ENCODE measurements at regions not wholly inside any gene's neighbourhood (a gene's known extent, or its start where the extent isn't known, plus 50 kb on each side); places are given as distances from the start of the nearest gene placed in this dataset.
"Not testable (repeated sequence)": the region's sequence is repeated elsewhere in the genome, so short reads cannot be mapped to it uniquely, and the experiment has no call there.

DNA sequence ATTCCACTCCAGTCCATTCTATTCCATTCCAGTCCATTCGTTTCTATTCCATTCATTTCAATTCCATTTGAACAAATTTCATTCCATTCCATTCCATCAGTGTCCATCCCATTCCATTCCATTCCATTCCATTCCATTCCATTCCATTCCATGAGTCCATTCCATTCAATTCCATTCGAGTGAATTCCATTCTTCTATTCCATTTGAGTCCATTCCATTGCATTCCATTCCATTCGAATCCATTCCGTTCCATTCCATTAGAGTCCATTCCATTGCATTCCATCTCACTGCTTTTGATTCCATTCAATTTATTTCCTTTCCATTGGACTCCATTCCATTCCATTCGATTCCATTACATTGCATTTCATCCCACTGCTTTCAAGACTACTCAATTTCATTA is 1132.1 kb downstream of the RPIA start:
- Histone ChIP-seq H3K9me3 (peaks cover 9% of the 10 kb centered on the region), H3K27me3 (replicated peaks; ENCODE audit: control insufficient read depth, insufficient read depth, low read length) (no peaks in the 10 kb centered on the region), H3K4me3 (ENCODE audit: low read depth, low read length) (no peak overlapping the region), H3K36me3 (ENCODE audit: control insufficient read depth, insufficient read depth, low read length) (no peaks in the 10 kb centered on the region), H3K4me1 (no peaks in the 10 kb centered on the region)
- Mint-ChIP-seq H3K36me3 (ENCODE audit: insufficient read depth, unreplicated experiment) (peaks cover 2% of the 10 kb centered on the region), H3K27me3 (ENCODE audit: insufficient read depth, unreplicated experiment) (no peaks in the 10 kb centered on the region), H3K27ac (ENCODE audit: unreplicated experiment) (no peak overlapping the region), H3K4me1 (ENCODE audit: low read depth, unreplicated experiment) (no peaks in the 10 kb centered on the region), H3K9me3 (ENCODE audit: unreplicated experiment) (peaks cover 43% of the 10 kb centered on the region), H3K4me3 (ENCODE audit: unreplicated experiment) (no peak overlapping the region)
- POLR2A ChIA-PET, result no interaction called here
- CTCF ChIA-PET, result no interaction called here
- TF ChIP-seq, protein P1, sequence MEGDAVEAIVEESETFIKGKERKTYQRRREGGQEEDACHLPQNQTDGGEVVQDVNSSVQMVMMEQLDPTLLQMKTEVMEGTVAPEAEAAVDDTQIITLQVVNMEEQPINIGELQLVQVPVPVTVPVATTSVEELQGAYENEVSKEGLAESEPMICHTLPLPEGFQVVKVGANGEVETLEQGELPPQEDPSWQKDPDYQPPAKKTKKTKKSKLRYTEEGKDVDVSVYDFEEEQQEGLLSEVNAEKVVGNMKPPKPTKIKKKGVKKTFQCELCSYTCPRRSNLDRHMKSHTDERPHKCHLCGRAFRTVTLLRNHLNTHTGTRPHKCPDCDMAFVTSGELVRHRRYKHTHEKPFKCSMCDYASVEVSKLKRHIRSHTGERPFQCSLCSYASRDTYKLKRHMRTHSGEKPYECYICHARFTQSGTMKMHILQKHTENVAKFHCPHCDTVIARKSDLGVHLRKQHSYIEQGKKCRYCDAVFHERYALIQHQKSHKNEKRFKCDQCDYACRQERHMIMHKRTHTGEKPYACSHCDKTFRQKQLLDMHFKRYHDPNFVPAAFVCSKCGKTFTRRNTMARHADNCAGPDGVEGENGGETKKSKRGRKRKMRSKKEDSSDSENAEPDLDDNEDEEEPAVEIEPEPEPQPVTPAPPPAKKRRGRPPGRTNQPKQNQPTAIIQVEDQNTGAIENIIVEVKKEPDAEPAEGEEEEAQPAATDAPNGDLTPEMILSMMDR (IDR thresholded peaks at IDR 0.05; ENCODE audit: insufficient read depth in 1 of 2, low read depth in 1 of 2, low read length in 1 of 2, severe bottlenecking in 1 of 2, unreplicated experiment in 1 of 2), result no peak
- no TSS peak for BruUV-seq (replicated peaks)
- no peak for DNase-seq
- intact Hi-C loops (cut with micrococcal nuclease; ENCODE audit: unreplicated experiment), result no loop called here

DNA sequence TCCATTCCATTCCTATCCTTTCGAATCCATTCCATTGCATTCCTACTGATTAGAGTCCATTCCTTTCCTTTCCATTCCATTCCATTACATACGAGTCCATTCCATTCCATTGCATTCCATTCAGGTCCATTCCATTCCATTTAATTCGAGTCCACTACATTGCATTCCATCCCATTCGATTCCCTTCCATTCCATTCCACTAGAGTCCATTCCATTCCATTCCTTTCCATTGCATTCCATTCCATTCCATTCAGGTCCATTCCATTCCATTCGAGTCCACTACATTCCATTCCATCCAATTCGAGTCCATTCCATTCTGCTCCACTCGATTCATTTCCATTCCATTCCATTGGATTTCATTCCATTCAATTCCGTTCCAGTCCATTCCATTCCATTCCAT is 1133.6 kb downstream of the RPIA start:
- TF ChIP-seq, protein P1 (IDR thresholded peaks at IDR 0.05; ENCODE audit: insufficient read depth in 1 of 2, low read depth in 1 of 2, low read length in 1 of 2, severe bottlenecking in 1 of 2, unreplicated experiment in 1 of 2), result no peak
- no peak overlapping the region for H3K27ac Mint-ChIP-seq (ENCODE audit: unreplicated experiment)
- Histone ChIP-seq H3K27me3 (replicated peaks; ENCODE audit: control insufficient read depth, insufficient read depth, low read length) (no peaks in the 10 kb centered on the region), H3K36me3 (ENCODE audit: control insufficient read depth, insufficient read depth, low read length) (no peaks in the 10 kb centered on the region), H3K4me3 (ENCODE audit: low read depth, low read length) (no peak overlapping the region), H3K9me3 (peaks cover 9% of the 10 kb centered on the region), H3K4me1 (no peaks in the 10 kb centered on the region)
- no peaks in the 10 kb centered on the region for H3K27me3 Mint-ChIP-seq (ENCODE audit: insufficient read depth, unreplicated experiment)
- POLR2A ChIA-PET, result no interaction called here
- no peaks in the 10 kb centered on the region for H3K36me3 Mint-ChIP-seq (ENCODE audit: insufficient read depth, unreplicated experiment)
- H3K9me3 Mint-ChIP-seq (ENCODE audit: unreplicated experiment), result peaks cover 28% of the 10 kb centered on the region
- DNase-seq, result no peak
- intact Hi-C loops (cut with micrococcal nuclease; ENCODE audit: unreplicated experiment), result no loop called here
- no TSS peak for BruUV-seq (replicated peaks)
- no peaks in the 10 kb centered on the region for H3K4me1 Mint-ChIP-seq (ENCODE audit: low read depth, unreplicated experiment)
- H3K4me3 Mint-ChIP-seq (ENCODE audit: unreplicated experiment), result no peak overlapping the region
- CTCF ChIA-PET, result no interaction called here

GRCh38 chr2:89826741-89827140 is 1135.3 kb downstream of the RPIA start:
- H3K27me3 ChIP-seq (replicated peaks; ENCODE audit: control insufficient read depth, insufficient read depth, low read length); DNase-seq; H3K4me3 ChIP-seq (ENCODE audit: low read depth, low read length); intact Hi-C loops (cut with micrococcal nuclease; ENCODE audit: unreplicated experiment); H3K4me3 Mint-ChIP-seq (ENCODE audit: unreplicated experiment); H3K36me3 Mint-ChIP-seq (ENCODE audit: insufficient read depth, unreplicated experiment); H3K4me1 ChIP-seq; H3K27ac Mint-ChIP-seq (ENCODE audit: unreplicated experiment); POLR2A ChIA-PET; H3K4me1 Mint-ChIP-seq (ENCODE audit: low read depth, unreplicated experiment); BruUV-seq (replicated peaks); CTCF ChIA-PET; H3K27me3 Mint-ChIP-seq (ENCODE audit: insufficient read depth, unreplicated experiment); H3K9me3 ChIP-seq; H3K36me3 ChIP-seq (ENCODE audit: control insufficient read depth, insufficient read depth, low read length): not testable (repeated sequence)
- peaks cover 11% of the 10 kb centered on the region for H3K9me3 Mint-ChIP-seq (ENCODE audit: unreplicated experiment)

DNA sequence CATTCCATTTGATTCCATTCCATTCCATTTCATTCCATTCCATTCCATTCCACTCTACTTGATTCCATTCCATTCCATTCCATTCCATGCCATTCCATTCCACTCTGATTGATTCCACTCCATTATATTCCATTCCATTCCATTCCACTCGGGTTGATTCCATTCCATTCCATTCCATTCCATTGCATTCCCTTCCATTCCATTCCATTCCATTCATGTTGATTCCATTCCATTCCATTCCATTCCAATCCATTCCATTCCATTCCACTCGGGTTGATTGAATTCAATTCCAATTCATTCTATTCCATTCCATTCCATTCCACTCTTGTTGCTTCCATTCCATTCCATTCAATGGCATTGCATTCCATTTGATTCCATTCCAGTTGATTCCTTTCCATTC is 1136.4 kb downstream of the RPIA start:
- H3K4me3 Mint-ChIP-seq (ENCODE audit: unreplicated experiment); H3K36me3 ChIP-seq (ENCODE audit: control insufficient read depth, insufficient read depth, low read length); H3K4me1 Mint-ChIP-seq (ENCODE audit: low read depth, unreplicated experiment); H3K4me3 ChIP-seq (ENCODE audit: low read depth, low read length); H3K4me1 ChIP-seq; CTCF ChIA-PET; POLR2A ChIA-PET; H3K36me3 Mint-ChIP-seq (ENCODE audit: insufficient read depth, unreplicated experiment); intact Hi-C loops (cut with micrococcal nuclease; ENCODE audit: unreplicated experiment); H3K27ac Mint-ChIP-seq (ENCODE audit: unreplicated experiment); H3K27me3 ChIP-seq (replicated peaks; ENCODE audit: control insufficient read depth, insufficient read depth, low read length); H3K9me3 Mint-ChIP-seq (ENCODE audit: unreplicated experiment); H3K27me3 Mint-ChIP-seq (ENCODE audit: insufficient read depth, unreplicated experiment); DNase-seq; H3K9me3 ChIP-seq; BruUV-seq (replicated peaks): not testable (repeated sequence)

- H3K9me3 ChIP-seq; H3K36me3 ChIP-seq (ENCODE audit: control insufficient read depth, insufficient read depth, low read length); H3K4me1 ChIP-seq; H3K4me1 Mint-ChIP-seq (ENCODE audit: low read depth, unreplicated experiment); H3K4me3 ChIP-seq (ENCODE audit: low read depth, low read length); H3K4me3 Mint-ChIP-seq (ENCODE audit: unreplicated experiment); H3K27me3 ChIP-seq (replicated peaks; ENCODE audit: control insufficient read depth, insufficient read depth, low read length); BruUV-seq (replicated peaks); H3K9me3 Mint-ChIP-seq (ENCODE audit: unreplicated experiment); H3K27me3 Mint-ChIP-seq (ENCODE audit: insufficient read depth, unreplicated experiment); DNase-seq; H3K27ac Mint-ChIP-seq (ENCODE audit: unreplicated experiment); H3K36me3 Mint-ChIP-seq (ENCODE audit: insufficient read depth, unreplicated experiment); POLR2A ChIA-PET; CTCF ChIA-PET; intact Hi-C loops (cut with micrococcal nuclease; ENCODE audit: unreplicated experiment): not testable (repeated sequence)
Measured at GRCh38 chr2:89828416-89828815, 1136.9 kb downstream of the RPIA start.

- H3K9me3 Mint-ChIP-seq (ENCODE audit: unreplicated experiment); H3K4me3 ChIP-seq (ENCODE audit: low read depth, low read length); H3K4me1 Mint-ChIP-seq (ENCODE audit: low read depth, unreplicated experiment); DNase-seq; BruUV-seq (replicated peaks); POLR2A ChIA-PET; intact Hi-C loops (cut with micrococcal nuclease; ENCODE audit: unreplicated experiment); H3K4me1 ChIP-seq; H3K4me3 Mint-ChIP-seq (ENCODE audit: unreplicated experiment); CTCF ChIA-PET; H3K36me3 Mint-ChIP-seq (ENCODE audit: insufficient read depth, unreplicated experiment); H3K27ac Mint-ChIP-seq (ENCODE audit: unreplicated experiment); H3K36me3 ChIP-seq (ENCODE audit: control insufficient read depth, insufficient read depth, low read length); H3K9me3 ChIP-seq; H3K27me3 Mint-ChIP-seq (ENCODE audit: insufficient read depth, unreplicated experiment); H3K27me3 ChIP-seq (replicated peaks; ENCODE audit: control insufficient read depth, insufficient read depth, low read length): not testable (repeated sequence)
Measured at GRCh38 chr2:89828961-89829631, 1137.6 kb downstream of the RPIA start.
